Stomach (tissue), 8 donors: ENCODE measurements at regions not wholly inside any gene's neighbourhood (a gene's known extent, or its start where the extent isn't known, plus 50 kb on each side); places are given as distances from the start of the nearest gene placed in this dataset.

Experiments used
- DNase-seq, 2 donors: peaks; one replicate each; pipeline versions ENCODE4 v3.0.0 to v3.0.0-alpha.2; 2013 to 2019
- H3K27ac ChIP-seq, 5 donors: fragments of 200-600 bp in 4 of 5; sonication (generic) in 4 of 5; one replicate each; pipeline ENCODE4 v1.5.1; 2013 to 2019; ENCODE audit warnings: mild to moderate bottlenecking in 1 of 5, moderate library complexity in 1 of 5
- H3K27me3 ChIP-seq, 3 donors: fragments of 200-600 bp; sonication (generic); one replicate each; pipeline ENCODE4 v1.5.1; 2017 to 2019; ENCODE audit warnings: mixed run types in 1 of 3
- H3K36me3 ChIP-seq, 4 donors: fragments of 200-600 bp; sonication (generic); 1 replicate in 3 of 4; 2 replicates in 1 of 4; pipeline ENCODE4 v1.5.1; 2016 to 2019
- H3K4me1 ChIP-seq, 4 donors: fragments of 200-600 bp; sonication (generic); one replicate each; pipeline ENCODE4 v1.5.1; 2016 to 2019
- H3K4me3 ChIP-seq, 4 donors: fragments of 200-600 bp; sonication (generic) in 3 of 4; one replicate each; pipeline ENCODE4 v1.5.1; 2016 to 2019; ENCODE audit warnings: mild to moderate bottlenecking in 1 of 4
- H3K9me3 ChIP-seq, 4 donors: fragments of 200-600 bp; sonication (generic); one replicate each; pipeline ENCODE4 v1.5.1; 2016 to 2019
- CTCF ChIP-seq, 7 experiments: fragments of 450-650 bp in 4 of 7; fragments of 200-600 bp in 3 of 7; sonication (generic) in 3 of 7; IDR thresholded peaks; one replicate each; pipeline ENCODE4 v1.5.1; 2016 to 2019; ENCODE audit warnings: antibody characterized with exemption in 7 of 7, control low read depth in 2 of 7, mild to moderate bottlenecking in 1 of 7
- EP300 ChIP-seq: sonication (generic); formaldehyde crosslinking; IDR thresholded peaks from one replicate; pipeline ENCODE4 v1.6.1; 2017; ENCODE audit warnings: antibody characterized with exemption
- POLR2A ChIP-seq, 4 donors: fragments of 450-650 bp; IDR thresholded peaks; one replicate each; pipeline ENCODE4 v1.6.1; 2016; ENCODE audit warnings: antibody characterized with exemption in 4 of 4, control low read depth in 2 of 4, mild to moderate bottlenecking in 1 of 4, moderate library complexity in 1 of 4
- POLR2AphosphoS5 ChIP-seq, 3 donors: sonication (generic); formaldehyde crosslinking; IDR thresholded peaks; one replicate each; pipeline ENCODE4 v1.6.1; 2016; ENCODE audit warnings: antibody characterized with exemption in 3 of 3
- WGBS, 5 donors: extraction: QIAGEN DNeasy Blood & Tissue Kit in 3 of 5; methylation state at CpG; one replicate each; pipeline versions ENCODE4 v1.1.5 to v1.1.7; 2013 to 2018; 5-methylcytosine and 5-hydroxymethylcytosine counted together
- intact Hi-C: fragments of 100-400 bp; cut with DNase I; formaldehyde crosslinking; loops from one replicate; pipeline ENCODE4 v1.15.1; 2023; ENCODE audit warnings: low total_unique reads
- donor health status: healthy with polysubstance abuse.
- donor health status: Bipolar disorder and iron deficiency.
- donor health status: healthy.

DNA sequence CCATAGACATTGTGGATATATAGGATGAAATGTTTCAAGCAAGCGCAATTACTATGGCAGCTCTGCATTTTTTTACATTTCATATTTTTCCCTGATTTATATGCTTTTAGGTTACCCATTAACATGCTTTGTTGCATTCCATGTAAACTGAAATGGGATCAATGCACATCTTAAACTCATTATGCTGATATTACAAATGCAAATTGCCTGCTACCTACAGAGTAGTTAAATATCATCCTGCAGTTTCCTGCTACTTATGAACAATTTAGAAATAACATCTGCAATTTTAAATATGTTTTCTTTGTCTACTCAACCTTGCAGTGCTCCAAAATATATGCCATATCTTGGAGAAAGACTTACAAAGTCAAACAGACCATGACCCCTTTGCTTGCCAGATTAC, 526.9 kb upstream of the NECTIN3 start:
- no peaks in the 10 kb centered on the region for H3K4me1 ChIP-seq
- intact Hi-C loops, result no loop called here
- H3K27ac ChIP-seq, result no peak overlapping the region
- WGBS, 5 donors, result 94 to 100% (median 98%) methylated on average over 1 of the region's 1 CpG
- H3K36me3 ChIP-seq, result no peaks in the 10 kb centered on the region
- DNase-seq, result no peak
- TF ChIP-seq EP300 (no peak), POLR2A (IDR thresholded peaks at IDR 0.05) (no peak), POLR2AphosphoS5 (IDR thresholded peaks at IDR 0.05) (no peak), CTCF (IDR thresholded peaks at IDR 0.05) (no peak)
- no peak overlapping the region for H3K4me3 ChIP-seq
- no peaks in the 10 kb centered on the region for H3K27me3 ChIP-seq
- H3K9me3 ChIP-seq, result no peaks in the 10 kb centered on the region

DNA sequence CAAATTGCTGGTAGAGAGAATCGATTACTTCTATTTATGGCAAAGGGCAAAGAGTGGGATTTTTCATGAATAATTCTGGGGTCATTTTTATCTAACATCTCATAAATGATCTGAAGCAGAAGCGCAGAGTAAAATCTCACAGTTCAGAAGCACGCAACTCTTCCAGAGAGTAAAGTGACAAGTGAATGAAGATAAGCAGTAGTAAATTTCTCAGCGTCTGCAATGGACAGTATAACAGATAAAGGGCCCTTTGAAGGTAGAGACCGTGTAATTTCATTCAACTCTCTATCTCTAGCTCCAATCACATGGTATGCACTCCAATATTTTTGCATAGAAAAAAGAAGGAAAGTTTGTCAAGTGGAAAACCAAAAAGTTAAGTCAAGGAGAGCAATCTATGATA, 521.1 kb upstream of the NECTIN3 start:
- Histone ChIP-seq H3K27ac (no peak overlapping the region), H3K4me3 (no peak overlapping the region), H3K36me3 (no peaks in the 10 kb centered on the region), H3K9me3 (no peaks in the 10 kb centered on the region), H3K27me3 (no peaks in the 10 kb centered on the region), H3K4me1 (no peaks in the 10 kb centered on the region)
- 61 to 73% (median 70%) methylated on average over 5 of the region's 5 CpGs for WGBS, 5 donors
- DNase-seq, result no peak
- TF ChIP-seq POLR2A (IDR thresholded peaks at IDR 0.05), result no peak
- intact Hi-C loops, result no loop called here

- Histone ChIP-seq H3K36me3 (no peaks in the 10 kb centered on the region), H3K4me1 (no peaks in the 10 kb centered on the region), H3K9me3 (peaks cover 0 to 21% (median 0%) of the 10 kb centered on the region in 4 donors), H3K4me3 (no peak overlapping the region), H3K27ac (no peak overlapping the region), H3K27me3 (no peaks in the 10 kb centered on the region)
- WGBS, 5 donors, result 73 to 97% (median 87%) methylated on average over 1 of the region's 1 CpG
- intact Hi-C loops, result no loop called here
- DNase-seq, result no peak
- no peak for TF ChIP-seq POLR2A (IDR thresholded peaks at IDR 0.05)
- TF ChIP-seq POLR2AphosphoS5 (IDR thresholded peaks at IDR 0.05), result no peak
- TF ChIP-seq CTCF (IDR thresholded peaks at IDR 0.05), result no peak
- no peak for TF ChIP-seq EP300
These were observed 509.0 kb upstream of the NECTIN3 start for GRCh38 chr3:110562621-110563020.

- no peak for DNase-seq
- Histone ChIP-seq H3K27ac (no peak overlapping the region), H3K4me1 (no peaks in the 10 kb centered on the region), H3K27me3 (no peaks in the 10 kb centered on the region), H3K36me3 (no peaks in the 10 kb centered on the region), H3K4me3 (no peak overlapping the region), H3K9me3 (peaks cover 0 to 16% (median 0%) of the 10 kb centered on the region in 4 donors)
- TF ChIP-seq CTCF (IDR thresholded peaks at IDR 0.05) (no peak), EP300 (no peak), POLR2A (IDR thresholded peaks at IDR 0.05) (no peak), POLR2AphosphoS5 (IDR thresholded peaks at IDR 0.05) (no peak)
- intact Hi-C loops, result no loop called here
These were observed 506.9 kb upstream of the NECTIN3 start for GRCh38 chr3:110564674-110565073.

- H3K9me3 ChIP-seq, result peaks cover 0 to 8% (median 0%) of the 10 kb centered on the region in 4 donors
- no peaks in the 10 kb centered on the region for H3K4me1 ChIP-seq
- no peak overlapping the region for H3K27ac ChIP-seq
- no peak overlapping the region for H3K4me3 ChIP-seq
- no peak for DNase-seq
- no peaks in the 10 kb centered on the region for H3K36me3 ChIP-seq
- no peaks in the 10 kb centered on the region for H3K27me3 ChIP-seq
- intact Hi-C loops, result no loop called here
- TF ChIP-seq POLR2A (IDR thresholded peaks at IDR 0.05) (no peak), EP300 (no peak), CTCF (IDR thresholded peaks at IDR 0.05) (no peak), POLR2AphosphoS5 (IDR thresholded peaks at IDR 0.05) (no peak)
- 75 to 91% (median 82%) methylated on average over 2 of the region's 2 CpGs for WGBS, 5 donors
These were observed 504.6 kb upstream of the NECTIN3 start for GRCh38 chr3:110567029-110567428.
